H1 (cell line): ENCODE measurements at regions not wholly inside any gene's neighbourhood (a gene's known extent, or its start where the extent isn't known, plus 50 kb on each side); places are given as distances from the start of the nearest gene placed in this dataset.

Experiments
- CTCF ChIA-PET: fragments of 300-600 bp; sonication (Branson Sonifier 250); formaldehyde crosslinking; loops from one replicate; lab custom pipeline; 2021; ENCODE audit not compliant: partially characterized antibody; lab: Charles Lee
- POLR2A ChIA-PET: fragments of 300-600 bp; sonication (Branson Sonifier 250); formaldehyde crosslinking; loops from one replicate; lab custom pipeline; 2021; ENCODE audit warnings: inconsistent platforms; ENCODE audit not compliant: partially characterized antibody; lab: Charles Lee
- DNase-seq, 2 experiments: peaks; one replicate each; pipeline versions ENCODE4 v3.0.0 to v3.0.0-alpha.2; 2010 to 2022; ENCODE audit warnings: low spot score in 2 of 2, low read depth in 1 of 2, mixed read lengths in 1 of 2
- FAIRE-seq: peaks from 2 replicates; lab custom pipeline; 2011; peaks lifted over from hg19 to GRCh38; lab: Jason Lieb, UNC
- H2AFZ ChIP-seq: 2 replicates; pipeline ENCODE4 v1.8.1; 2012; ENCODE audit warnings: low read length, inconsistent platforms
- H2AK5ac ChIP-seq: 2 replicates; pipeline ENCODE4 v1.6.1; 2013; ENCODE audit warnings: low read depth, low read length
- H2BK120ac ChIP-seq: replicated peaks from 2 replicates; pipeline ENCODE3; 2013; ENCODE audit warnings: low read depth, low read length, inconsistent platforms
- H2BK12ac ChIP-seq: 2 replicates; pipeline ENCODE4 v1.6.1; 2013; ENCODE audit warnings: low read depth, low read length
- H2BK15ac ChIP-seq: 2 replicates; pipeline ENCODE4 v1.6.1; 2013; ENCODE audit warnings: low read length
- H2BK20ac ChIP-seq: 2 replicates; pipeline ENCODE4 v1.6.1; 2013; ENCODE audit warnings: low read length
- H2BK5ac ChIP-seq: 2 replicates; pipeline ENCODE4 v1.6.1; 2013; ENCODE audit warnings: low read depth, low read length
- H3K14ac ChIP-seq: 2 replicates; pipeline ENCODE4 v1.6.1; 2013; ENCODE audit warnings: inconsistent platforms; ENCODE audit not compliant: insufficient read length
- H3K18ac ChIP-seq: 2 replicates; pipeline ENCODE4 v1.6.1; 2013; ENCODE audit warnings: low read length; ENCODE audit errors: extremely low read depth
- H3K23ac ChIP-seq: 2 replicates; pipeline ENCODE4 v1.6.1; 2013; ENCODE audit warnings: inconsistent platforms; ENCODE audit not compliant: insufficient read length
- H3K23me2 ChIP-seq: 2 replicates; pipeline ENCODE4 v1.6.1; 2013; ENCODE audit warnings: low read depth, low read length
- H3K27ac ChIP-seq: 2 replicates; pipeline ENCODE4 v1.6.1; 2011; ENCODE audit warnings: low read depth, low read length, inconsistent platforms
- H3K27me3 ChIP-seq, 4 experiments: replicated peaks in 1 of 4; 1 replicate in 1 of 4; 2 replicates in 3 of 4; pipeline versions ENCODE4 v1.6.1 to v1.8.1; 2011 to 2013; ENCODE audit warnings: low read length in 3 of 4, mild to moderate bottlenecking in 3 of 4, inconsistent platforms in 2 of 4, mixed read lengths in 2 of 4, moderate library complexity in 1 of 4; ENCODE audit not compliant: control insufficient read depth in 3 of 4, insufficient read depth in 3 of 4; ENCODE audit errors: extremely low read depth in 1 of 4
- H3K36me3 ChIP-seq, 4 experiments: 2 replicates each; pipeline versions ENCODE4 v1.6.1 to v1.8.1; 2011 to 2013; ENCODE audit warnings: mild to moderate bottlenecking in 4 of 4, low read length in 3 of 4, moderate library complexity in 2 of 4, control low read depth in 1 of 4, inconsistent platforms in 1 of 4; ENCODE audit not compliant: insufficient read depth in 4 of 4, control insufficient read depth in 2 of 4
- H3K4ac ChIP-seq: replicated peaks from 2 replicates; pipeline ENCODE3; 2013; ENCODE audit warnings: low read length, low read depth, mixed read lengths, inconsistent platforms; ENCODE audit not compliant: insufficient read length
- H3K4me1 ChIP-seq, 4 experiments: replicated peaks in 1 of 4; 1 replicate in 1 of 4; 2 replicates in 3 of 4; pipeline versions ENCODE4 v1.6.1 to v1.8.1; 2011 to 2013; ENCODE audit warnings: low read length in 3 of 4, inconsistent platforms in 2 of 4, mixed read lengths in 1 of 4; ENCODE audit not compliant: insufficient read depth in 4 of 4, control insufficient read depth in 3 of 4
- H3K4me2 ChIP-seq, 2 experiments: 2 replicates each; pipeline versions ENCODE4 v1.6.1 to v1.8.1; 2011 to 2013; ENCODE audit warnings: low read depth in 2 of 2, low read length in 2 of 2, control low read depth in 1 of 2, inconsistent platforms in 1 of 2, mild to moderate bottlenecking in 1 of 2; ENCODE audit not compliant: insufficient read depth in 1 of 2
- H3K4me3 ChIP-seq, 4 experiments: fragments of 200-600, 300-600 bp in 1 of 4; sonication (generic), shearing (Covaris generic), sonication (Bioruptor Twin) in 1 of 4; 2 replicates each; pipeline versions ENCODE4 v1.5.1 to v1.8.1; 2011 to 2016; ENCODE audit warnings: low read length in 4 of 4, low read depth in 3 of 4, control low read depth in 2 of 4, inconsistent platforms in 2 of 4, mild to moderate bottlenecking in 2 of 4, mixed read lengths in 1 of 4, moderate library complexity in 1 of 4; ENCODE audit not compliant: insufficient read depth in 2 of 4; ENCODE audit errors: extremely low read depth in 1 of 4
- H3K56ac ChIP-seq: replicated peaks from 2 replicates; pipeline ENCODE3; 2013; ENCODE audit warnings: low read depth, mild to moderate bottlenecking, mixed read lengths, low read length, inconsistent platforms; ENCODE audit not compliant: insufficient read length
- H3K79me1 ChIP-seq: 2 replicates; pipeline ENCODE4 v1.6.1; 2013; ENCODE audit warnings: low read depth, low read length, control low read depth
- H3K79me2 ChIP-seq, 2 experiments: 2 replicates each; pipeline versions ENCODE4 v1.6.1 to v1.8.1; 2012 to 2013; ENCODE audit warnings: low read length in 2 of 2, mild to moderate bottlenecking in 2 of 2, inconsistent platforms in 1 of 2; ENCODE audit not compliant: insufficient read depth in 2 of 2, control insufficient read depth in 1 of 2
- H3K9ac ChIP-seq, 4 experiments: replicated peaks in 1 of 4; 1 replicate in 1 of 4; 2 replicates in 3 of 4; pipeline versions ENCODE4 v1.6.1 to v1.8.1; 2011 to 2013; ENCODE audit warnings: low read depth in 3 of 4, low read length in 3 of 4, control low read depth in 2 of 4, mild to moderate bottlenecking in 2 of 4, moderate library complexity in 2 of 4, inconsistent platforms in 1 of 4; ENCODE audit errors: extremely low read depth in 1 of 4
- H3K9me3 ChIP-seq, 2 experiments: 2 replicates each; pipeline versions ENCODE4 v1.6.1 to v1.8.1; 2012 to 2013; ENCODE audit warnings: mild to moderate bottlenecking in 2 of 2, moderate library complexity in 2 of 2, control low read depth in 1 of 2, inconsistent platforms in 1 of 2, low read depth in 1 of 2, low read length in 1 of 2, mixed read lengths in 1 of 2; ENCODE audit not compliant: insufficient read depth in 2 of 2
- H4K20me1 ChIP-seq, 2 experiments: replicated peaks in 1 of 2; 2 replicates each; pipeline versions ENCODE3 to v1.8.1; 2011 to 2013; ENCODE audit warnings: inconsistent platforms in 2 of 2, low read length in 2 of 2, mild to moderate bottlenecking in 1 of 2; ENCODE audit not compliant: insufficient read depth in 2 of 2, control insufficient read depth in 1 of 2
- H4K5ac ChIP-seq: 2 replicates; pipeline ENCODE4 v1.6.1; 2013; ENCODE audit warnings: low read length, low read depth, mixed read lengths, inconsistent platforms; ENCODE audit not compliant: insufficient read length
- H4K8ac ChIP-seq: 2 replicates; pipeline ENCODE4 v1.8.0; 2013; ENCODE audit warnings: mild to moderate bottlenecking, moderate library complexity, low read length, inconsistent platforms; ENCODE audit not compliant: insufficient read depth; ENCODE audit errors: extremely low read depth
- H4K91ac ChIP-seq: replicated peaks from 2 replicates; pipeline ENCODE3; 2013; ENCODE audit warnings: low read length, mixed read lengths, inconsistent platforms; ENCODE audit not compliant: insufficient read length
- E2F6 ChIP-seq: IDR thresholded peaks from 2 replicates; pipeline ENCODE4 v1.6.1; 2012; ENCODE audit warnings: inconsistent platforms
- EGR1 ChIP-seq: IDR thresholded peaks from 2 replicates; pipeline ENCODE4 v1.6.1; 2011; ENCODE audit warnings: low read depth, low read length, borderline replicate concordance
- EZH2 ChIP-seq: fragments of 200-600 bp; sonication (generic); IDR thresholded peaks from 2 replicates; pipeline ENCODE4 v1.7.1; 2012; ENCODE audit warnings: low read depth, mild to moderate bottlenecking, moderate library complexity, low read length, inconsistent platforms; ENCODE audit not compliant: severe bottlenecking
- GTF2F1 ChIP-seq: IDR thresholded peaks from 2 replicates; pipeline ENCODE4 v1.6.1; 2012; ENCODE audit warnings: low read depth, low read length, improper control_type of control experiment, borderline replicate concordance
- HDAC2 ChIP-seq, 2 experiments: fragments of 300-600 bp in 1 of 2; sonication (generic) in 1 of 2; IDR thresholded peaks; 2 replicates each; pipeline ENCODE4 v1.6.1; 2011 to 2012; ENCODE audit warnings: low read depth in 2 of 2, low read length in 2 of 2, mild to moderate bottlenecking in 2 of 2, moderate library complexity in 2 of 2, borderline replicate concordance in 1 of 2, inconsistent platforms in 1 of 2
- KDM4A ChIP-seq: IDR thresholded peaks from one replicate; pipeline ENCODE4 v1.7.1; 2012; ENCODE audit warnings: low read depth, mild to moderate bottlenecking, moderate library complexity, low read length, inconsistent platforms; ENCODE audit not compliant: severe bottlenecking
- POLR2A ChIP-seq, 2 experiments: IDR thresholded peaks; 1 replicate in 1 of 2; 2 replicates in 1 of 2; pipeline ENCODE4 v1.6.1; 2011; ENCODE audit warnings: low read depth in 2 of 2, low read length in 2 of 2, mild to moderate bottlenecking in 2 of 2; ENCODE audit errors: control extremely low read depth in 1 of 2
- RBBP5 ChIP-seq: IDR thresholded peaks from 2 replicates; pipeline ENCODE4 v1.7.1; 2012; ENCODE audit warnings: low read depth, mild to moderate bottlenecking, inconsistent platforms, low read length, moderate library complexity, borderline replicate concordance
- SIX5 ChIP-seq: IDR thresholded peaks from 2 replicates; pipeline ENCODE4 v1.6.1; 2011; ENCODE audit warnings: mild to moderate bottlenecking, low read depth, low read length
- SP1 ChIP-seq: IDR thresholded peaks from 2 replicates; pipeline ENCODE4 v1.6.1; 2011; ENCODE audit warnings: low read depth, low read length
- SP2 ChIP-seq: IDR thresholded peaks from 2 replicates; pipeline ENCODE4 v1.6.1; 2012; ENCODE audit warnings: mild to moderate bottlenecking, low read length, inconsistent platforms
- SP4 ChIP-seq: IDR thresholded peaks from 2 replicates; pipeline ENCODE4 v1.6.1; 2012; ENCODE audit warnings: low read length, inconsistent platforms
- SUZ12 ChIP-seq: fragments of 200-600 bp; sonication (generic); IDR thresholded peaks from 2 replicates; pipeline ENCODE4 v1.6.1; 2012; ENCODE audit warnings: mild to moderate bottlenecking, inconsistent platforms, low read length, moderate library complexity, mixed read lengths
- TCF12 ChIP-seq: IDR thresholded peaks from 2 replicates; pipeline ENCODE4 v1.6.1; 2011; ENCODE audit warnings: low read depth, mild to moderate bottlenecking, low read length
- TEAD4 ChIP-seq: IDR thresholded peaks from 2 replicates; pipeline ENCODE4 v1.6.1; 2012; ENCODE audit warnings: low read depth, low read length, inconsistent platforms, mixed read lengths
- WGBS, 2 experiments: shearing (Covaris generic) in 1 of 2; methylation state at CpG; one replicate each; pipeline versions ENCODE4 v1.1.6 to v1.1.7; 2013 to 2015; ENCODE audit warnings: low lambda C conversion rate in 2 of 2, mixed read lengths in 2 of 2, inconsistent platforms in 1 of 2, low coverage in 1 of 2, missing lambda C conversion rate in 1 of 2; ENCODE audit not compliant: insufficient replicate concordance in 2 of 2, insufficient coverage in 1 of 2, insufficient read length in 1 of 2; ENCODE audit errors: extremely low coverage in 1 of 2, missing lambda C conversion rate in 1 of 2; 5-methylcytosine and 5-hydroxymethylcytosine counted together

GRCh38 chr1:195096051-195096521 is 1512.2 kb downstream of the KCNT2 start:
- no peak overlapping the region for H3K27ac ChIP-seq
- no peak overlapping the region for H2BK12ac ChIP-seq
- H2AFZ ChIP-seq, result no peak overlapping the region; the same call in 1 of the 2 replicates
- H3K14ac ChIP-seq, result no peak overlapping the region
- H4K8ac ChIP-seq, result peak overlapping the region; percentile 79; the same call in 1 of the 2 replicates
- H3K4me2 ChIP-seq, result no peak overlapping the region
- H2AK5ac ChIP-seq, result no peak overlapping the region
- no peak overlapping the region for H2BK120ac ChIP-seq
- POLR2A ChIA-PET, result interaction anchor here (0.5 kb wide), 1 partner anchor 9 kb away, joined by 3 read pairs; no protein-coding TSS in a partner anchor
- H3K79me1 ChIP-seq, result no peaks in the 10 kb centered on the region
- no peaks in the 10 kb centered on the region for H3K36me3 ChIP-seq
- no peak overlapping the region for H3K4ac ChIP-seq
- no peak overlapping the region for H4K91ac ChIP-seq
- no peak overlapping the region for H3K18ac ChIP-seq
- no peak for FAIRE-seq
- no peaks in the 10 kb centered on the region for H3K23me2 ChIP-seq
- H3K4me3 ChIP-seq, result no peak overlapping the region
- H3K27me3 ChIP-seq, result no peaks in the 10 kb centered on the region
- no peak overlapping the region for H2BK15ac ChIP-seq
- no peak overlapping the region for H2BK5ac ChIP-seq
- 96% methylated on average over 5 of the region's 9 CpGs; no CpG with 5 or more reads in 1 of the 2 experiments for WGBS, 2 experiments
- H4K5ac ChIP-seq, result no peak overlapping the region
- CTCF ChIA-PET, result interaction anchor here (1.1 kb wide), 1 partner anchor 9 kb away, joined by 3 read pairs; no protein-coding TSS in a partner anchor
- no peak for TF ChIP-seq SIX5
- no peak for TF ChIP-seq GTF2F1
- no peak for TF ChIP-seq EGR1
- TF ChIP-seq EZH2, result no peak
- no peak for TF ChIP-seq RBBP5
- no peak for TF ChIP-seq TCF12
- TF ChIP-seq KDM4A, result no peak
- TF ChIP-seq SP1, result no peak
- no peak for TF ChIP-seq SUZ12
- TF ChIP-seq TEAD4, result no peak
- TF ChIP-seq SP2, result no peak
- no peak for TF ChIP-seq E2F6
- TF ChIP-seq HDAC2 (IDR thresholded peaks at IDR 0.05; ENCODE audit: borderline replicate concordance in 1 of 2, low read depth in 2 of 2, low read length in 2 of 2), result no peak
- TF ChIP-seq POLR2A (IDR thresholded peaks at IDR 0.05; ENCODE audit: control extremely low read depth in 1 of 2, low read depth in 2 of 2, low read length in 2 of 2), result no peak
- TF ChIP-seq SP4, result no peak
- H2BK20ac ChIP-seq, result no peak overlapping the region
- DNase-seq, result peak in 1 of 2 experiments; percentile 35
- H3K4me1 ChIP-seq, result no peaks in the 10 kb centered on the region
- H3K9ac ChIP-seq, result no peak overlapping the region
- H3K79me2 ChIP-seq, result no peaks in the 10 kb centered on the region
- no peak overlapping the region for H3K56ac ChIP-seq
- H3K23ac ChIP-seq, result no peak overlapping the region
- no peaks in the 10 kb centered on the region for H3K9me3 ChIP-seq
- no peaks in the 10 kb centered on the region for H4K20me1 ChIP-seq
